GM21360 (cell line): ENCODE measurements at regions not wholly inside any gene's neighbourhood (a gene's known extent, or its start where the extent isn't known, plus 50 kb on each side); places are given as distances from the start of the nearest gene placed in this dataset.

Experiments
- ATAC-seq: cut with Tn5 transposase; IDR thresholded peaks from one replicate; pipeline ENCODE4 v1.9.1; 2021; ENCODE audit warnings: mild to moderate bottlenecking, moderate library complexity; ENCODE audit not compliant: unreplicated experiment

DNA sequence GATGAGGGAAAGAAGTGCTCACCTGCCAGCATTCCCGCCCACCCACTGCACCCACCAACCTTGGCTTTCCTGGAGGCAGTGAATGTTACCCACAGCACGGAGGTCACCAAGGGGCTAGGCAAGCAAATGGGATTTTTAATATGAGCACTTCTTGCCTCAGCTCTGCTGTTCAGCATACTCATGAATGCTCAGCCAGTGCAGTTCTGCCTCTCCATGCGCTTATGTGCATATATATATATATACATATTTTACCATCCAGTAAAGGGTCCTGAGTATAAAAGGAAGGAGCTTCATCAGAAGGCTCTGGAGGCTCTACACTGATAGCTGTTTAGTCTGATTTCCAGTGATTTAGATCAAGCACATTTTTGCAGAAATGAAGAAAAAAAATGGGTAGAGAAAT lies 366.9 kb downstream of the SIPA1L2 start:
- ATAC-seq, result no peak

DNA sequence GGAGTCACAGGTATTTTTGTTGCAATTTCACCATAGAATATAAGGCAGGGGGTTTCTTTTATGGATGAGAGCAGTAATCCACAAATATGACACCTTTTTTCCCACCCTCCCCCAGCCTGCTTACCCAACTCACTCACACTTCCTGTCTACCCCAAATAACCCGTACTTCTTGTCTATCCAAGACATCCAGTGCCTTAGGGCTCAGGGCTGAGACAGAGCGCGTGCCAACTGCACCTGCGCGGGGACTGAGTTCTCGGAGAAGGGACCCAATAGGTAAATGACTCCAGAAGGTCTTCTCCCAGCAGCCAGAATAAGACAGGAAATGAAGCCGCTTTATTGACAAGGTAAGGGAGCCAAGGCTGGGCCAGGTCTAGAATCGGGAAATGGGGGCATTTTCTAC lies 369.1 kb downstream of the SIPA1L2 start:
- ATAC-seq, result no peak

DNA sequence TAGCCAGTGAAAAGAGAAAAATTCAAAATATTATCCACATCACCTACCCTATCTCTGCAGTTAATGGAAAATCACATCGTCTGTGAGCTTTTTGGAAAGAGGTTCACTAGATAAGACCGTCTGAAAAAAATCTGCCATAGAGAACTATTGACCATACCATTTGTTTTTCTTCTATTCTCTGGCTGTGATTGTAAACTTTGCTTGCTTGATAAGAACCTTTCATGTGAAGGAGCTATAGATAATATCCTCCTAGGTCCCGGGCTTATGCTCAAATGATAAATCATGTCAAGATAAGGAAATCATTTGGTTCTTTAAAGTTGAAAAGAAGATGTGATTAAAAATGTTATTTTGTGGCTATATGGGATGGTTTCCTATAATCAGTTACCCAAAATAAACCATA lies 369.9 kb downstream of the SIPA1L2 start:
- no peak for ATAC-seq

DNA sequence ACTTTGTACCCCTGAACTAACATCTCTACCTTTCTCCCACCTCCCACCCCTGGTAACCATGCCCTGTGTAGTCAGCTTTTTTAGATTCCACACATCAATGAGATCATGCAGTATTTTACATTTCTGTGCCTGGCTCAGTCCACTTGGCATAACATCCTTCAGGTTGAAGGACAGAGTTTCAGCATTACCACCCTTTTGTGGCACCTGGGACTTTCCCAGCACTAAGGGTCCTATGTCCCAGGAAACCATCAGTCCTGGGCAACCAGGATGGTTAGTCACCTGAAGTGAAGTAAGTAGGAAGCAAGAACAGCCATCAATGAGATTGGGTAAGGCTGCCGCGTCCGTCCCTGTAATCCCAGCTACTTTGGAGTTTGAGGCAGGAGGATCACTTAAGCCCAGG lies 370.6 kb downstream of the SIPA1L2 start:
- ATAC-seq, result no peak

DNA sequence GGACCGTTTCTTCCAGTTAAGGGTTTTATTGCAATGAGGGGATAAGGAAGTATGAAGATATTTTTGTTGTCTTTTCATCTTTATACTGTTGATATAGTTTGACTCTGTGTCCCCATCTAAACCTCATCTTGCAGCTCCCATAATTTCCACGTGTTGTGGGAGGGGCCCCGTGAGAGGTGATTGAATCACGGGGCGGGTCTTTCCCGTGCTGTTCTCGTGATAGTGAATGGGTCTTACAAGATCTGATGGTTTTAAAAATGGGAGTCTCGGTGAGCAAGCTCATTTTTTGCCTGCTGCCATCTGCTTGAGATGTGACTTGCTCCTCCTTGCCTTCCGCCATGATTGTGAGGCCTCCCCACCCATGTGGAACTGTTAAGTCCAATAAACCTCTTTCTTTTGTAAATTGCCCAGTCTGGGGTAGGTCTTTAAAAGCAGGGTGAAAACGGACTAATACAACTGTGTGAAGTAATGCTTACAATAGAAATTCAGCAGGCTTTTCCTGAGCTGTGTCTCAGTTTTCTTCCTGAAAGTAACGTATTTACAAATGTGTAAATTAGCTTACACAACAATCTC lies 377.3 kb downstream of the SIPA1L2 start:
- no peak for ATAC-seq

DNA sequence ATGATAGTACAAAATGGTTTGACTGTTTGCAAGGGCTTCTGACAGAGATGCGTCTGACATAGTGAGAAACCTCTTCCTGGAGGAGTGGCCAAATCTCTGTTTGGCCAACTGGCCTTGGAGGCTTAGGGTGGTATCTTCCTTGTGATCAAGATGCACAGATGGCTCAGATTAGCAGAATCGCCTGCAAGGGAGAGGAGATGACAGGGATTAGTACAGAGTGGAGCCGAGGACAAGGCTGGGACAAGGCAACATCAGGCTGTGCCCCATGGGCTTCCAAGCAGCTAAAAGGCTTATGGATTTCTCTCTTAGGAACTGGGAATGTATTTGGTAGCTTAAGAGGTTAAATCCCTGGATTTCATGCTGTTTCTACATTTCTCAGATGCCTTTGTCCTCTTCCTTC lies 379.1 kb downstream of the SIPA1L2 start:
- ATAC-seq, result no peak

DNA sequence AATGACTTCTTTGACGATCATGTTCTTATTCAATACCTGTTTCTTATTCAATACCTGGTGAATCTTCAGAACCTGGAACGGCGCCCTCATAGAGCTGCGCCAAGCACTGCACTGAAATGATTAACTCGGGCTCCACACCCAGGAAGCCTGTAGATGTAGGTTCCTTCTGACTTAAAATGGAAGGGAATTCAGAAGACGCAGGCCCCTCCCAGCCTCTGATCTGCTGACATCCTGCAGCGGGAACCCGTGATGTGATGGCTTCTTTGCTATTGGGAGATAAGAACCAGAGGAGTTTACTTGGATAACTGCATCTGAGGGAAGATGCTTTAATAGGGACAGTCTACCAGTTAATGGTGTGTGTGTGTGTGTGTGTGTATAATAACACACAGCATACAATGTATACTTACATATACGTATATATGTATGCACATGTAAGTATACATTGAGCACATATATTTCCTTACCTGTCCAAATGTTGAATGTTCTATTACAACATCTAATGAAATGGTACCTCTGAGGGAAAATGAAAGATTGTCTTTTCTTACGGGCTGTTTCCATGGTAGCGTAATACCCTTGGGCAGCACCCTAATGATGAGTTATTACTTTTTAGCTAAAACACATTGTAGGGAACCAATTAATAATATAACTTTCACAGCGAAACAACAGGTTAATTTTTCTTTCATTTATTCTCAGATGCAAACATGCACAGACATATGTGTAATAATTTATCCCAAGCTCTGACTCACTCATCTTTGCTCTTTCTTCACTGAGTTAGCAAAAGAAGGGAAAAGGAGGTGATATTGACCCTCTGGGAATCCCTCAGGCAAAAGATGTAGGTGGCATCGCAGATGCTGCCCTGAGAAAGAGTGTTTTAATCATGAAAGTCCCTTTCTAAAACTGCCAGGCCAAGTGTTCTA lies 379.8 kb downstream of the SIPA1L2 start:
- no peak for ATAC-seq

DNA sequence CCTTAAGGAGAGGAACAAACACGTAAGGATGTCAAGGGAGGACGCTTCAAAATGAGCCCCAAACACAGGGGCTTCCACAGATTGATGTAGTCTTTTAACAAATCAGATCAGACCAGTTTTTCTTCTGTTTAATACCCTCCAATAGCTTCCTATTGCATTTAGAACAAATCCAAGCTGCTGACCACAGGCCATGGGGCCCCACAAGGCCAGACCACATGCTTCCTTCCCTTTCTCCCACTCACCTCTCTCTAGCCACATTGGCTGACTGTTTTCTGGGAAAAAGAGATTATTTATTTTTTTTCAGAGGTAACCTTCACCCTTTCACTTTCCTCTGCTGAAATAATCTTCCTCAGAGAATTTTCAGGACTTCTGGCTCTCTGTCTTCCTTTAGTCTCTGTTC lies 380.6 kb downstream of the SIPA1L2 start:
- no peak for ATAC-seq

DNA sequence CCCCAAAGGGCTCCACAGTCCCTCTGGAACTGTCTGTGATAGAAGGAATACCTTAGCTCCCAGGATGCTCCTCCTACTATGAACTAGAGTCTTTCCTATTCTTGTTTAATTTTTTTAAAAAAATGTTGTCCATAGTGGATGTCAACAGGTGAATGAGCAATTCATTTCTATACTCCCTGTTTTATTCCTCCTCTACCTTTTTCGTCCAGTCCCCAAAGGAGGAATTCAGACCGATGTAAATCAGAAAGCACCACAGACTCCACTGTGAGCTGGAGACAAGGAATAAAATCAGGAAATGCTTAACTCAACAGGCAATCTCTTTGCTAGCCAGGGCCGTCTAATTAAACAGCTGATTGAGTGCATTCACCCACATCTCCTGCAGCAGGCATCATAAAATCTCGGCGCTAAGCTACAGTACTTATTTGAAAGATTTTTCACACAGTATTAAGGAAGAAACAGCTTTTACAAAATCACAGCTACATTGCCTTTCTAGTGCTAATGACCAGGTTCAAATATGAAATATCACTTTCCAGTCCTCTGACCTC lies 381.6 kb downstream of the SIPA1L2 start:
- ATAC-seq, result no peak

DNA sequence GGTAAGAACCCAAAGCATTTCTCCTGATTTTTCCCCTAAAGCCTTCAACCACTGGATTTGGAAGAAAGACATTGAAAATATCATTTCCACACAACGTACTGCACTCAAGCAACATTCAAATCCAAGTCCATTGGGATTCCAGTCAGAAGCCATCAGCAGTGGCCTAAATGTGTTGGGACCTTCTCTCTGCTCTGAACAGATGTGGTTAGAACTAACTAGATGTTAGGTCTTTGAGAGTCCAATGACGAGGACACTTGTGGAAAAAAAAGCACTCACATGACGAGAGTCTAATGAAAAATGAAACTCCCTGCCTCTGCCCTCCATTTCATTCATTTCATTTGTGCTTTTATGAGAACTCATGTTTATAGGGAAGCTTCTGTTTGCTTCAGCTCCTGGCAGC lies 382.3 kb downstream of the SIPA1L2 start:
- no peak for ATAC-seq

DNA sequence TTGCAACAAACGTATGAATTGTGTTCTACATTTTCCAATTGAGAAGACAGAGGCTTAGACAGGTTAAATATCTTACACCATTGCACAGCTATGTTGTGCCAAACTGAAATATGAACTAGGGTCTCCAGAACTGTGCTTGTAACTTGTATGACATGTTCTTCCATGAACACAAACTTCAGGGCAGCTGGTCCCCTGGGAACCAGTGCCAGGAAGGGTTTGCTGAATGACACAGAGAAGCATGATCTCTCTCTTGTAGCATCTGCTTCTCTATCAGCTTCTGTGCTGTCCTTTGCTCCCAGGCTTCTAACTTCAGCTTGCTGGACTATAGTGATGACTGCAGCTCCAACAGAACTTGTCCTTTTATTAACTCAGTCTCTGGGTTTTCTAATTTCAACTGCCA lies 385.5 kb downstream of the SIPA1L2 start:
- ATAC-seq, result no peak

DNA sequence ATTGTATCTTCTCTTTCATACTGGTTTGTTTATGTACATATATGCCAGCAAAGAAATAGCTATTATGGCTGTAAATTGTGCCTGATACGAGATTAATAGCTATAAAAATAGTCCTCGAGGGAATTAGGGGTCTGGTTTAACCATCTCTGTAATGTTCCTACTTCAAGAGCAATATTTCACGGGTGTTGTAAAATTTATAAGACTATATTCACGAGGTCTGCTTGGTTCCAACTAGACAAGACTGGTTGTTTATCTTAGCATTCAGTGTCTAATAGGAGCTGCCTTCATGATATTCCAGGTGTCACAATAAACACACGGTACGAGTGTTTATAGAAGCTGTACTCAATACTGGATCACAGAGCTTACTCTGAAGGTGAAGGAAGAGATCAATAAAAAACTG lies 389.9 kb downstream of the SIPA1L2 start:
- ATAC-seq, result no peak

DNA sequence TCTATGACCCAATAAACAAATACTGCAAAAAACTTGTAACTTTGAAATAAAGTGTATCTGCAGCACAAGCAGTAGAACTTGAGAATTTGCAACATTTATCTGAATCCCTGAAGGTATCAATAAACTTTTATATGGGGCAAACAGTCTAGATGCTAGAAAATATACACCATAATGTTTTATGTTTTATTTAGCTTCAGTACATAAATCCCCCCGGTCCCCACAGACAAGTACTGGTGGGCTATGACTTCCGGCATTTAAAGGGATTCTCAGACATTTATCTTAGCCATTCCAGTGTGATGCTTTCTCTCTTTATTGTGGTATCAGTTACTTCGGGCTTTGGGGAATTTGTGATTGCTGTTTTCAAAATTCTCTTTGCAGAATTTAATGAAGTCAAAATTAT lies 390.4 kb downstream of the SIPA1L2 start:
- no peak for ATAC-seq

DNA sequence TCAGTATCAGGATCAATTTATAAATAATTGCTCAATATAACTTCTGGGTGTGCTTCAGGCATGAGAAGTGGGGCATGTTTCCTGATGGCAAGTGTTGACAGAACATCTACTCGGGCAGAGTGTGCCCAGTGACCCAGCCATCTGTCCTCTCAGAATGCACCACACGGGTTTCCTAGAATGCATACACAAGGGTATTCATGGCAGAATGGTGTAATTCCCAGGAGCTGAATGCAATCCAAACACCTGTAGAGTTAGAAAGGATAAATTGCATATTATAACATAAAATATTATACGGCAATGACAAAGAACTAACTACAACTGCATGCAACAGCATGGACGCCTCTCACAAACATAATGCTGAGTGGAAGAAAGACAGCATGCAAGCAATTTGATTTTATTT lies 391.9 kb downstream of the SIPA1L2 start:
- no peak for ATAC-seq

DNA sequence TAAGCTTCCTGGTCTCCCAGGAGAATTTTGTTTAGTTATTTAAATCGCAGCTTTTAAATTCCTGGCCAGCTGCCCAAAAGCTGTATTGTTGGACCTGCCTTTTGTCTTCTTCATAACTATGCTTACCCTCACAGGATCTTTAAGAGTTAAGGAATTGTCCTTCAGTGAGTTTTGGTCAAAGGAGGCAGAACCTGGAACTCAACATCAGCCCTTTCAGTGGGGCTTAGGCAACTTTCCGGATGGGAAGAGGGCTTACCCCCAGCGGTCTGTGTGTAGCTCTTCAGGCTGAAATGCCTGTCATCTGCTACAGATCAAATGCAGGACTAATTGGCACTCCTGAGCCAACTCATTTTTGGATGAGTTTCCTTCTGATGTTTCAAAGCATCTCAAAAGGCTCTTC lies 402.6 kb downstream of the SIPA1L2 start:
- no peak for ATAC-seq

DNA sequence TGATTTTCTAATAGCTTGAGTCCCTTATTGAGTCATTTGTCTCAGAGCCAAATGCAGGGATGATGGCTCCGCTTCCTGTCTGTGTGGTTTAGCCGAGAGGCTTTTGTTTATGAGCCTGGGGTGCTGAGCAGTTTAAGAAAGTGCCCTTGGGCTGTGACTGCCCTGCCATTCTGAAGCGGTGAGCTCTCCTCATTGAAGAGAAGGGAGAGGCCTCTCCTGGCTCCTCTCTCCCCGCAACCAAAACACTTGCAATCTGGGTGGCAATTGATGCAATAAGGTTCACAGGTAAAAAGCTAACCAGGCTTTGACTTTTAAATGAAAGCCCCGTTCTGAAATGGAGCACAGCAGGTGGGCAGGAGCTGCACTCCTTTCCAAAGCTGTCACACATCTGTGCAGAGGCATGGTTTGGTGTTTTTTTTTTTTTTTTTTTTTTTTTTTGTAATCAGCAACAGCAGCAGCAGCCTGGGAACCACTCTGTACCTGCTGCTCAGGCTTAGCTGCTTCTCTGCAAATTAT lies 403.7 kb downstream of the SIPA1L2 start:
- ATAC-seq, result no peak

DNA sequence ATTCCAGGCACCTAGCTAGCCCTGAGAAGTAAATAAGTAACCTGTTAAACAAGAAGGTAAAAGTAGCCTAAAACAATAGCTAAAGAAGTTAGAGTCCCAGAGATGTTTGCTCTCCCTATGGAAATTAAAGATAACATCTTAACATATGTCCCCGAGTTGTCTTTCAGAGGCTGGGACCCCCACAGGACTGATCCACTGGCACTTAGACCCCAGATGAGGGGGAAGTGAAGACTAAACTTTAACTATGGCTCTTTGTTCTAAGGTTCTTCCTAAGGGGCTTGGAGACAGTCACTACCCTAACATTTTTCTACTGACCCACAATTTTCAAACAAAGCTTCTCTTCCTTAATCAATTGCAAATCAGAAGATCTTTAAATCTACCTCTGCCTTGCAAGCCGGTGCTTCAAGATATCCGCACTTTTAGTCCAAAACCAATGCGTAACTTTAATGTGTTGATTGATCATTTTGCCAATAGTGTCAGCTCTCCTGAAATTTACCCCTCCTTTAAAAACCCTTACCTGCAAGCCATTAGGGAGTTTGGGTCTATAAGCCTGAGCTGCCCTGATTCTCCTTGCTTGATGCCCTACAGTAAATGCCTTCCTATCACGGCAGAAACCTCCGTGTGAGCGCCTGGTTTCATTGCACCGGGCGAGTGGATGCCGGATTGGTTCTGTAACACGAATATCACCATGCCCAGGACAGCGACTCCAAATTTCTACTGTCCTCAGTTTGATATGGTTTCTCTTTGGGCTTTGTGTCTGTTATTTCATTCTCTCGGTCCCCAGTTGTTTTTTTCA lies 404.4 kb downstream of the SIPA1L2 start:
- ATAC-seq, result no peak

DNA sequence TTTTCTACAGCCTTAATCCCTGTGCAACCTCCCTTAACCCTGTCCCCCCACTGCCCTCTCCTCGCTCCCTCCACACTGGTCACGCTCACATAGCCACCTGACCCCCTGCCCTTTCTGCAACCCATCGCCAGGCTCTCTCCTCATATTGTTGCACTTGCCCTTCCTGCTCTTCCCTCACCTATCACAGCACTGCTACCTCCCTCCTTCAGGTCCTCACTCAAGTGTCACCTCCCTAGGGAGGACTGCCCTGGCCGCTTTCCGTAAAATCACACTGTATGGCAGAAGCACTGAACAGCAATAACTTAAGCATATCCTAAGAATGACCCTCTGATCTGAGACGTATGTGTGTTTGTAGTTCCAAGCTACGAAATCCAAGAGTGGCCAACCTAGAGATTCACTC lies 406.0 kb downstream of the SIPA1L2 start:
- ATAC-seq, result no peak

DNA sequence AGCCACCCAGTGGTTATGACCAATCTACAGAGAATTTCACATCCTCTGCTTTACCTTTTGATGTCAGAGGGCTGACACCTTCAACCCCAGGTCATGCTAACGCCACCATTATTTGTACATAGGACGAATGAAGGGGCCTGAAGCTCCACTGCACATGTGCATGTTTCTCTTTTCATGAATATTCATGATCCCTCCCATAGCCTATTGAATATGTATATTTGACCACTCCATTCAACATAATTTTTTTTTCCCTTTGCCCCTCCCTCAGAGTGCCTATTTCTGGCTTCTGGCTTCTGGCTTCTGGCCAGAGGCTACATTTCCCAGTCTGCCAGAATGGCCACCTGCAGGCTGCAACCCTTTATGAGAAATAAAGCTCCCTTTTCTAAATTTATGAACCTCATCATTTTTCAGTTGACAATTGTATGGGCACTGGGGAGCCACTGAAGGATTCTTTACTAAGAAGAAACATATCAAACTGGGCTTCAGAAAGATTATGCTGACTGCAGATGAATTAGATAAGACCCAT lies 406.7 kb downstream of the SIPA1L2 start:
- ATAC-seq, result no peak

DNA sequence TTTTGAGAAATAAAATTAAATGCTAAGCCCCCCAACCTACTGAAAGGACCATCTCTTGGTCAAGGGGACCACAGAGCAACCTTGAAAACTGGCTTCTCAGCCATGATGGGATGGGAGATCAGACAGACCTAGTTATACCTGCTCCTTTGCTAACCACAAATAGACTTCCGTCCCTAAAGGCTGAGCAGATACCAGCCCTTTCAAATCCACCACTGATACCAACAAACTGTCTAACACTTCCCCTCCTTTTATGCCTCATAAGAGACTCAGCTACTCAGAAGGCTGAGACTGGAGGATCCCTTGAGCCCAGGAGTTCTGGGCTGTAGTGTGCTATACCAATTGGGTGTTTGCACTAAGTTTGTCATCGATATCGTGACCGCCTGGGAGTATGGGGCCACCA lies 407.3 kb downstream of the SIPA1L2 start:
- no peak for ATAC-seq
